Muscle of leg (tissue), 3 donors: ENCODE measurements at regions not wholly inside any gene's neighbourhood (a gene's known extent, or its start where the extent isn't known, plus 50 kb on each side); places are given as distances from the start of the nearest gene placed in this dataset.

Experiments
- DNase-seq: peaks from one replicate; pipeline ENCODE4 v3.0.0; 2013
- H3K27ac ChIP-seq: one replicate; pipeline ENCODE4 v1.5.1; 2013; ENCODE audit warnings: mild to moderate bottlenecking, low read length, control low read depth
- H3K27me3 ChIP-seq: one replicate; pipeline ENCODE4 v1.6.1; 2013; ENCODE audit warnings: low read length; ENCODE audit not compliant: control insufficient read depth, insufficient read depth
- H3K36me3 ChIP-seq: one replicate; pipeline ENCODE4 v1.6.1; 2013; ENCODE audit warnings: low read length; ENCODE audit not compliant: control insufficient read depth, insufficient read depth
- H3K4me1 ChIP-seq: one replicate; pipeline ENCODE4 v1.6.1; 2013; ENCODE audit warnings: low read length; ENCODE audit not compliant: control insufficient read depth, insufficient read depth
- H3K4me3 ChIP-seq: one replicate; pipeline ENCODE4 v1.5.1; 2013; ENCODE audit warnings: low read length, control low read depth
- H3K9me3 ChIP-seq: replicated peaks from 2 replicates; pipeline ENCODE4 v1.6.1; 2013; ENCODE audit warnings: low read depth, low read length; ENCODE audit not compliant: control insufficient read depth
- WGBS: methylation state at CpG from one replicate; pipeline ENCODE4 v1.1.5; 2013; ENCODE audit warnings: missing lambda C conversion rate; ENCODE audit not compliant: insufficient coverage; 5-methylcytosine and 5-hydroxymethylcytosine counted together

DNA sequence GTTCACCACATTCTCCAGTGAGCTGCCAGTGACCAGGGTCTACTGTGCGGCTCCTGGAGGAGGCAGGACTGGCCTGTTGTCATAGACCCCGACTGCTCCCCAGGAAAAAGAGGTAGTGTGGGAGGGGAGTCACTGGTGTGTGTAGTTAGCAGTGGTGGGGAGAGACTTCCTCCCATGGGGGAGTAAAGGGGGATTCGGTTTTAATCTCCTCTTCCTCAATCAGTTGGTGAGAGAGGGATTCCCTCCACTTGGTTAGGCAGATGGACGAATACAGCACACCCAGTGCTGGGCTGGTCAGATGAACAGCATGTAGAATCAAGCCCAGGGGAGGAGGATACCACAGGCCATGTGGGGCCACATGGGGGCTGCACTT is 207.6 kb upstream of the S1PR3 start:
- Histone ChIP-seq H3K4me3 (no peak overlapping the region), H3K4me1 (peaks cover 21% of the 10 kb centered on the region), H3K27me3 (no peaks in the 10 kb centered on the region), H3K27ac (no peak overlapping the region), H3K9me3 (no peaks in the 10 kb centered on the region), H3K36me3 (no peaks in the 10 kb centered on the region)
- WGBS, result 70% methylated on average over 2 of the region's 4 CpGs
- DNase-seq, result no peak

DNA sequence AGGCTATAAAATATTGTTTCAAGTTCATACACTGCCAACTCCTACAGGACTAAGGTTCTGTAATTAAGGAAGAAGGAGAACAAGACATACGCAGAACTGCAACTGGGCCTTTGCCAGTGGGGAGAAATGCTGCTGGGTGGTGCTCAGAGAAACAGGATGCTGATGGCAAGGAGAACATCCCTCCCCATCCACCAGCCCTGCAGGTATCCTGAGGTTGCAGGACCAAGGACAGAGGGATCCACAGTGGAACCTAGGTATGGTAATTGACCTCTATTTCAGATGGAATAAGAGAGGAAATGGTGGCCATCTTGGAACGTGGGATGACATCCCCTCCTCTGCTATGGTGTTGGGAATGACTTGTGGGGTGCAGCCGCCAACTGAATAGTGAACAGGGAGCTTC is 206.3 kb upstream of the S1PR3 start:
- peaks cover 21% of the 10 kb centered on the region for H3K4me1 ChIP-seq
- DNase-seq, result no peak
- H3K9me3 ChIP-seq, result no peaks in the 10 kb centered on the region
- no peaks in the 10 kb centered on the region for H3K36me3 ChIP-seq
- H3K27me3 ChIP-seq, result no peaks in the 10 kb centered on the region
- no peak overlapping the region for H3K27ac ChIP-seq
- no CpG with 5 or more reads among the region's 3 CpGs for WGBS
- no peak overlapping the region for H3K4me3 ChIP-seq

DNA sequence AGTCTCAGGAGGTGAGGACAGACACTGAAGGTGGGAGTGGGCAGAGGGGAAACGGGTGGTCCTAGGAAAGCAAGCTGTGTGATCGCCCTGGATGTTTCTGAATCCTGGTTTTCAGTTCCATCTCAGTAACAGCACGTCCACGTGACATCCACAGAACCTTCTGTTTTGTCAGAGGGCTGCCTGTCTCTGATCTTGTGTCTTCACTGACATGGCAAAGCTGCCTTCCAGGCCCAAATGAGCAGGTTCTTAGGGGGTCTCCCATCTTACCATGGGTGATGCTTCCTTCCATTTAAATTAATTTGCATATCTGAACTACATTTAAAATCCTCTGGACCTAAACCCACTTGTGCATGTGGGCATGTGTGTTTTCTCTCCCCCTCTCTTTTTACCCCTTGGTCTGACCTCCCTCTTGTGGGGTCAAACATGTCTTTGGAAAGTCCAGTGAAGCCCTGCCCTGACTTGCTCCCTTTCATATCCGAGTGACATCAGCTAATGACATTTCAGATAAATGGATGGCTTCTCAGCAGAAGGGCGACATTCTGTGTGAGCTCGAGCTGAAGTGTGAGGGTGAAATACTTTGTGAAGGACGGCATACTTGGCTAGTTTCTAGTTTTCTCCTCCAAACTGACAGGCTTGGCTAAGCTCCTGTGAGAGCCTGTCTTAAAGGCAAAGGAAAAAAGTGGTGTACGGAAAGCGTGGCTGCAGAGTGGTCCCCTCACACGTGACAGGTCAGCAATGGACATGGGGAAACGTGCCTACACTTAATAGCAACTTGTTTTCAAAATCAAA is 204.8 kb upstream of the S1PR3 start:
- DNase-seq, result peak; percentile 80
- Histone ChIP-seq H3K27me3 (no peaks in the 10 kb centered on the region), H3K27ac (peak overlapping the region; percentile 29), H3K4me1 (peaks cover 19% of the 10 kb centered on the region), H3K9me3 (no peaks in the 10 kb centered on the region), H3K4me3 (no peak overlapping the region), H3K36me3 (no peaks in the 10 kb centered on the region)
- WGBS, result 50% methylated on average over 8 of the region's 12 CpGs

DNA sequence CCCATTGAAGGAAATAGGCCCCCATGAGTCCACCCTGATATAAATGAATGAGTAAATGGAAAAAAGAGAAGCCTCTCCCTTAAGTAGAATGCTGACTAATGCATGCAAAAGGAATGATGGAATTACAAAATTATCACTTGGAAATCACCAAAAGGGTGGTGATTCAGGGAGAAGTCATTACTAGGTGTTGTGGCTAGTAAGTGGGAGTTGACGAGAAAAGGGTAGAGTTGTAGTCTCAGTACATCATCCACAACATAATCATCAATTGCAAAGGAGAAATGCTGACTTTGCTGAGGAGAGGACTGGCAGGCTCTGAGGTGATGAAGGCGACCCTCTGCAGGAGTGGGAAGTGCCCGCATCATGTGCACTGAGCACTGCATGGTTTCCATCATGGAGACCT is 201.5 kb upstream of the S1PR3 start:
- WGBS, result no CpG with 5 or more reads among the region's 3 CpGs
- Histone ChIP-seq H3K4me1 (peaks cover 13% of the 10 kb centered on the region), H3K4me3 (no peak overlapping the region), H3K36me3 (no peaks in the 10 kb centered on the region), H3K27ac (no peak overlapping the region), H3K27me3 (no peaks in the 10 kb centered on the region), H3K9me3 (no peaks in the 10 kb centered on the region)
- DNase-seq, result no peak

DNA sequence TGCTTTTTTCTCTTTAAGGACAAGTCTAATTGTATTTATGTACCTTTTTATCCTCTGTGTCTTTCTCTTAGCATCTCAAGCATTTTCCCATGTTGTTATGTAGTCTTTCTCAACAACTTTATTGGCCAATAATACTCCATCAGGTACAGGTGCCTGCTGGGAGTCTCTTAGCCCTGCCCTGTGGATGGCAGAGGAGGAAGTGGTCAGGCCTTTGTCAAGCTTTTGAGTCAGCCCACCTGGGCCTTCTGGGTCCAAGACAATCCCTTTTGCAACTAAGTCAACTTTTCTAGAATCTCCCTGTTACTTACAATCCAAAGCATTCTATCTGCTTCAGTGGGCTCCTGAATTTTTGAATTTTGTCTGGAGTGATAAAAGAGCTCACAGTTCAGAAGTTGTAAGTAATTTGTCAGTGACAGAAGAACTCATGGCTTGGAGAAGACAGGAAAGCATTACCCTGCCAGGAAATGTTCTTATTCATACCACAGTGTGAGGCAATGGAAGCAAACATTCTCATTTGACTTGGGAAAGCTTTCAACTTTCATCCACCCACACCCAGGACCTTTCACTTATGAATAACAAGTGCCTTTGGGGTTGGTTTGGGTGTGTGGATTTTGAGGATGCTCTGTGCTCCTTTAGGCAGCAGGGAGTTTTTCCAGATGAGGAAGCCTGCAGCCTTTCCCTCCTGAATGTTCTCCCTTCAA is 200.0 kb upstream of the S1PR3 start:
- no peaks in the 10 kb centered on the region for H3K9me3 ChIP-seq
- no peaks in the 10 kb centered on the region for H3K36me3 ChIP-seq
- no peaks in the 10 kb centered on the region for H3K27me3 ChIP-seq
- DNase-seq, result peak; percentile 54
- H3K4me3 ChIP-seq, result no peak overlapping the region
- H3K27ac ChIP-seq, result no peak overlapping the region
- H3K4me1 ChIP-seq, result peaks cover 10% of the 10 kb centered on the region

DNA sequence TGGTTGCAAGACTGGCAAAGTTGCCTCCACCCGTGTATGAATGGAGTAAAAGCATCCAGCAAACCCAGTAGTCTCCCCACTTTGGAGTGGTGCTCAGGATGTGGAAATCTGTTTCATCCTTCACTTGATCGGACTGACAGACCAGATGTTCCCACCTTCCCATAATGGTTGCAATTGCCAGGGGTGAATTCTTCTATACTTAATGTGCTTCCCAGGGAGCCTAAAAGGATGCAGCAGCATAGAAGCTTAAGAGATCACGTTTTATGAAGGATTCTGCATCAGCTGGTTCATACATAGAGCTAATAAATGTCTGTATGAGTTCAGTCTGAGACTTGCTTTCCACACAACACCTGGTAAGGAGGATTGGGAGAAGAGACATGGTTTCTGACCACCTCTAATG is 198.8 kb upstream of the S1PR3 start:
- H3K9me3 ChIP-seq, result no peaks in the 10 kb centered on the region
- no peaks in the 10 kb centered on the region for H3K36me3 ChIP-seq
- H3K4me1 ChIP-seq, result peaks cover 5% of the 10 kb centered on the region
- no peak overlapping the region for H3K27ac ChIP-seq
- H3K27me3 ChIP-seq, result no peaks in the 10 kb centered on the region
- DNase-seq, result no peak
- no peak overlapping the region for H3K4me3 ChIP-seq
- WGBS, result no CpG with 5 or more reads among the region's 3 CpGs

DNA sequence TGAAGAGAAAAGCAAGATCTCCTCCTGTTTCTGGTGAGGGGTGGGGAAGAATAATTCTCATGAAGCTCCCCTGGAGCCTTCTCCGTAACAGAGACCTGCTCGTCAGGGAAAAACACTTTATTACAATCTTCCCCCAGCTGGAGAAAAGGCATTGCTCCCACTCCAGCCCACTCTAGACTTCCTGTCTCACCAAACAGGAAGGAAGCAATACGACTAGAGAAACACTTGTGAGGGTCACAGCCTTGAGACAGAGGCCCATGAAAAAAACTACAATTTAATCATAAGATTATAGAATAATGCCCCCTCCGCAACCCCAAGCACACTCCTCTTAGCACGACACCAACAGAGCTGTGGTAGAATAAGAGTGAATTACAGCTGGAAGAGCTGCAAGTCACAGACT is 197.2 kb upstream of the S1PR3 start:
- H3K4me1 ChIP-seq, result peaks cover 5% of the 10 kb centered on the region
- DNase-seq, result no peak
- no peaks in the 10 kb centered on the region for H3K9me3 ChIP-seq
- no CpG with 5 or more reads among the region's 5 CpGs for WGBS
- H3K4me3 ChIP-seq, result no peak overlapping the region
- H3K36me3 ChIP-seq, result no peaks in the 10 kb centered on the region
- no peak overlapping the region for H3K27ac ChIP-seq
- no peaks in the 10 kb centered on the region for H3K27me3 ChIP-seq

DNA sequence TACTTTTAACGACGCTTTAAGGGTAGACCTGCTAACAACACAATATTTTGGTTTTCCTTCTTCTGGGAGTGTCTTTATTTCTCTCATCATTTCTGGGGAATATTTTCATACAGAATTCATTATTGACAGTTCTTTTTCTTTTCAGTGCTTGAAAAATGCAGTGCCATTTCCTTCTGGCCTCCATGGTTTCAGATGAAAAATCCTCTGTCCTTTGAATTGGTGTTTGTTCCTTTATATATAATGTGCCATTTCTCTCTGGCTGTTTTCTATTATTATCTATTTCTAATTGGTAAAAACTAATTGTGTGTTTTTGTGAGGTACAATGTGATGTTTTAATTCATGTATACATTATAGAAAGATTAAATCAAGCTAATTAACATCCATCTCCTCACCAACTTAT is 194.3 kb upstream of the S1PR3 start:
- WGBS, result no CpG with 5 or more reads among the region's 2 CpGs
- H3K4me1 ChIP-seq, result peaks cover 5% of the 10 kb centered on the region
- no peak overlapping the region for H3K27ac ChIP-seq
- H3K4me3 ChIP-seq, result no peak overlapping the region
- H3K36me3 ChIP-seq, result no peaks in the 10 kb centered on the region
- H3K27me3 ChIP-seq, result no peaks in the 10 kb centered on the region
- no peak for DNase-seq
- no peaks in the 10 kb centered on the region for H3K9me3 ChIP-seq

DNA sequence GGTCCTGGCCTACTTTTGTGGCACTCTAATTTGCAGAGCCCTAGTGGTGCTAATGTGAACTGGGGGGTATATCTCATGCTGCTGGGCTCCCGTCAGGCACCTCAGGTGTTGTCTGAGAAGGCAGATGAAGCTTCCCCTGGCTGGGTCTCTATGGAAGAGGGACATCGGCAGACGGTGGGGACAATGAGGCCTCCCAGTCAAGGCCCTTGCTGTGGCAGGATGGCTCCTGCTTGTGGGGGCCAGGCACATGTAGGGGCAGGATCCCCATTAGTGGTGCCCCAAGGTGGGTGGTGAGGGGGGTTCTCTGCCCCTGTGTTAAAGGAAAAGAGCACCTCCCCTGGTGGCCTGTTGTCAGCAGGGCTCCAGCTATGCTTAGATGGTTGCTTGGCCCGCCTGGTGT is 192.8 kb upstream of the S1PR3 start:
- H3K27ac ChIP-seq, result no peak overlapping the region
- no peaks in the 10 kb centered on the region for H3K9me3 ChIP-seq
- peaks cover 5% of the 10 kb centered on the region for H3K4me1 ChIP-seq
- no peaks in the 10 kb centered on the region for H3K27me3 ChIP-seq
- no peaks in the 10 kb centered on the region for H3K36me3 ChIP-seq
- WGBS, result 93% methylated on average over 3 of the region's 4 CpGs
- DNase-seq, result no peak
- no peak overlapping the region for H3K4me3 ChIP-seq

DNA sequence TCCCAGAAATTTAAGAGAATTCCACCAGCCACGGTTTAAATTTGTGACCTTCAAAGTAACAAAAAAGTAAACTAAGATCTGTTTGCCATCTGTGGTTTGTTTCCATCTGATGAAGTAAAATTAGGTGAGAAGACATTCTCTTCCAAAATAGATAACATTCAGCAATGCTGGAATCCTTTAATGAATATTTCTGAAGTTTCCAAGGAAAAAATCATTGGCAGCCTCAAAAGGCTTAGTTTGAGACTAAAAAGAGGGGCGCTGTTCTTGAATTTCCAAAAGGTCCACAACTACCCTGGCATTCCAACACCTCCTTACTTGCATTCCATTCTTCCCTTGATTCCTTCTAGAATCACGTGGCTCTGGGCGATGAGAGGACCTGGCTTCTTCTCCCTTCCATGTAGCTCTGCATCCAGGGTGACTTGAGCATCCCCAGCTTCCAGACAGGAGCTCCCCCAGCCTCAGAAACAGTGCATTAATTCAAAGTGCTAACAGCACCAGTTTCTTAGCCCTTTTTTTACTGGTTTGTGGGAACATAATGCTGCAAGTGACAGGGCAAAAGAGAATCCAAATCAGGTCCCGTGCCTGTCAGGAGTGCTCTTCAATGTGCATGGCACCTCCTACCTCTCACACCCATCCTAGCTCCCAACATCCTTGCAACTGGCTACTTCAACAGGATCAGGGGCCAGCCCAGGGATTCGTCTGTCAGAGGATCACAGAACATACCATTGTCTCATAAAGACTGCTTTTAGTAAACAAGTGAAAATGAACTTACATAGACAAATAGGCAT is 191.5 kb upstream of the S1PR3 start:
- Histone ChIP-seq H3K9me3 (no peaks in the 10 kb centered on the region), H3K4me1 (peaks cover 4% of the 10 kb centered on the region), H3K27ac (no peak overlapping the region), H3K36me3 (no peaks in the 10 kb centered on the region), H3K27me3 (no peaks in the 10 kb centered on the region), H3K4me3 (no peak overlapping the region)
- DNase-seq, result no peak
- WGBS, result 72% methylated on average over 4 of the region's 6 CpGs
